SK-N-SH (cell line): ENCODE measurements at regions not wholly inside any gene's neighbourhood (a gene's known extent, or its start where the extent isn't known, plus 50 kb on each side); places are given as distances from the start of the nearest gene placed in this dataset.

ENCODE experiments used
- CTCF ChIA-PET: fragments of 300-600, 350-600 bp; formaldehyde crosslinking; extraction: SDS; loops from one replicate; lab custom pipeline; 2021; lab: Yijun Ruan, JAX
- POLR2A ChIA-PET: fragments of 350-600 bp; sonication (Branson Sonifier 250); formaldehyde crosslinking; extraction: SDS; loops from one replicate; lab custom pipeline; 2020; ENCODE audit warnings: antibody characterized with exemption, inconsistent platforms; lab: Yijun Ruan, JAX
- DNase-seq: peaks from one replicate; pipeline ENCODE4 v3.0.0; 2012
- H2AFZ ChIP-seq: fragments of 200-600 bp; sonication (generic); 2 replicates; pipeline ENCODE4 v1.8.1; 2016; ENCODE audit warnings: antibody characterized with exemption, mild to moderate bottlenecking, low read depth
- H3F3A ChIP-seq: fragments of 200-600 bp; sonication (generic); replicated peaks from 2 replicates; pipeline ENCODE3; 2016; ENCODE audit warnings: antibody characterized with exemption, mild to moderate bottlenecking; ENCODE audit not compliant: insufficient read depth
- H3K27ac ChIP-seq, 2 experiments: fragments of 200-500 bp in 1 of 2; fragments of 200-600 bp in 1 of 2; sonication (Bioruptor generic) in 1 of 2; sonication (generic), shearing (Covaris generic) in 1 of 2; 2 replicates each; pipeline versions ENCODE4 v1.5.1 to v1.6.1; 2014 to 2016; ENCODE audit warnings: low read depth in 2 of 2, inconsistent platforms in 1 of 2, low read length in 1 of 2, mild to moderate bottlenecking in 1 of 2, mixed read lengths in 1 of 2
- H3K27me3 ChIP-seq: fragments of 200-600 bp; sonication (generic), shearing (Covaris generic); 2 replicates; pipeline ENCODE4 v1.6.1; 2016; ENCODE audit warnings: mixed run types; ENCODE audit not compliant: insufficient read depth
- H3K36me3 ChIP-seq, 2 experiments: fragments of 200-500 bp in 1 of 2; fragments of 200-600 bp in 1 of 2; sonication (Bioruptor generic) in 1 of 2; sonication (generic) in 1 of 2; replicated peaks in 1 of 2; 2 replicates each; pipeline versions ENCODE3 to v1.5.1; 2014 to 2016; ENCODE audit warnings: low read length in 1 of 2, mild to moderate bottlenecking in 1 of 2; ENCODE audit not compliant: insufficient read depth in 2 of 2, control insufficient read depth in 1 of 2
- H3K4me1 ChIP-seq, 2 experiments: fragments of 200-500 bp in 1 of 2; fragments of 200-600 bp in 1 of 2; sonication (Bioruptor generic) in 1 of 2; sonication (generic), shearing (Covaris generic) in 1 of 2; 2 replicates each; pipeline versions ENCODE4 v1.5.1 to v1.6.1; 2014 to 2016; ENCODE audit warnings: low read depth in 1 of 2, low read length in 1 of 2, mixed run types in 1 of 2; ENCODE audit not compliant: insufficient read depth in 2 of 2, control insufficient read depth in 1 of 2
- H3K4me2 ChIP-seq: fragments of 200-600 bp; sonication (generic), shearing (Covaris generic); 2 replicates; pipeline ENCODE4 v1.6.1; 2017; ENCODE audit warnings: mixed run types
- H3K4me3 ChIP-seq, 2 experiments: fragments of 200-500 bp in 1 of 2; fragments of 200-600 bp in 1 of 2; sonication (Bioruptor generic) in 1 of 2; sonication (generic), shearing (Covaris generic) in 1 of 2; 2 replicates each; pipeline versions ENCODE4 v1.5.1 to v1.8.1; 2014 to 2016; ENCODE audit warnings: low read depth in 2 of 2, inconsistent platforms in 1 of 2, low read length in 1 of 2, mild to moderate bottlenecking in 1 of 2, mixed read lengths in 1 of 2, moderate library complexity in 1 of 2
- H3K79me2 ChIP-seq: fragments of 200-600 bp; sonication (generic); 2 replicates; pipeline ENCODE4 v1.8.1; 2017; ENCODE audit warnings: mild to moderate bottlenecking; ENCODE audit not compliant: insufficient read depth
- H3K9ac ChIP-seq: fragments of 200-600 bp; sonication (generic); 2 replicates; pipeline ENCODE4 v1.6.1; 2017; ENCODE audit warnings: mixed run types
- H3K9me2 ChIP-seq: fragments of 200-600 bp; sonication (generic); 2 replicates; pipeline ENCODE4 v1.6.1; 2017; ENCODE audit warnings: mixed run types
- H3K9me3 ChIP-seq: fragments of 200-600 bp; sonication (generic); 2 replicates; pipeline ENCODE4 v1.6.1; 2017; ENCODE audit warnings: mixed run types, mild to moderate bottlenecking, moderate library complexity
- H4K20me1 ChIP-seq: fragments of 200-600 bp; sonication (generic); 2 replicates; pipeline ENCODE4 v1.6.1; 2017; ENCODE audit warnings: mild to moderate bottlenecking, mixed run types; ENCODE audit not compliant: insufficient read depth
- CHD2 ChIP-seq: fragments of 150-350 bp; IDR thresholded peaks from 2 replicates; pipeline ENCODE4 v1.6.1; 2018; ENCODE audit warnings: low read length; ENCODE audit not compliant: partially characterized antibody
- CTCF ChIP-seq: fragments of 200-600 bp; sonication (generic); IDR thresholded peaks from 2 replicates; pipeline ENCODE4 v1.6.1; 2017; ENCODE audit warnings: antibody characterized with exemption, mild to moderate bottlenecking, moderate library complexity
- ELF1 ChIP-seq: IDR thresholded peaks from 2 replicates; pipeline ENCODE4 v1.4.0; 2012
- EP300 ChIP-seq, 2 experiments: IDR thresholded peaks; 2 replicates each; pipeline versions ENCODE4 v1.4.0 to v1.6.1; 2012; ENCODE audit warnings: borderline replicate concordance in 1 of 2, low read depth in 1 of 2, low read length in 1 of 2
- GABPA ChIP-seq: IDR thresholded peaks from 2 replicates; pipeline ENCODE4 v1.4.0; 2012; ENCODE audit warnings: low read depth, mild to moderate bottlenecking
- MXI1 ChIP-seq: IDR thresholded peaks from 2 replicates; pipeline ENCODE4 v1.6.1; 2012; ENCODE audit warnings: mild to moderate bottlenecking, low read depth, low read length, improper control_type of control experiment
- NRF1 ChIP-seq: IDR thresholded peaks from 2 replicates; pipeline ENCODE4 v1.6.1; 2012; ENCODE audit warnings: low read depth, mild to moderate bottlenecking, low read length
- RAD21 ChIP-seq: IDR thresholded peaks from 2 replicates; pipeline ENCODE4 v1.6.1; 2012; ENCODE audit warnings: mild to moderate bottlenecking, low read length
- RCOR1 ChIP-seq: fragments of 150-350 bp; IDR thresholded peaks from 2 replicates; pipeline ENCODE4 v1.6.1; 2017; ENCODE audit warnings: antibody characterized with exemption, low read length
- RFX5 ChIP-seq: IDR thresholded peaks from 2 replicates; pipeline ENCODE4 v1.6.1; 2012; ENCODE audit warnings: mild to moderate bottlenecking, improper control_type of control experiment, low read length
- RXRA ChIP-seq: IDR thresholded peaks from 2 replicates; pipeline ENCODE4 v1.4.0; 2012; ENCODE audit warnings: low read depth, mild to moderate bottlenecking, borderline replicate concordance
- SMC3 ChIP-seq: IDR thresholded peaks from 2 replicates; pipeline ENCODE4 v1.6.1; 2012; ENCODE audit warnings: low read depth, low read length, improper control_type of control experiment
- TAF1 ChIP-seq: IDR thresholded peaks from 2 replicates; pipeline ENCODE4 v1.6.1; 2012; ENCODE audit warnings: low read depth, mild to moderate bottlenecking, low read length, moderate library complexity, borderline replicate concordance
- TCF12 ChIP-seq: IDR thresholded peaks from 2 replicates; pipeline ENCODE4 v1.4.0; 2012
- TEAD4 ChIP-seq: IDR thresholded peaks from 2 replicates; pipeline ENCODE4 v1.4.0; 2012; ENCODE audit warnings: mild to moderate bottlenecking, borderline replicate concordance; ENCODE audit not compliant: insufficient read depth
- USF1 ChIP-seq: IDR thresholded peaks from 2 replicates; pipeline ENCODE4 v1.4.0; 2012; ENCODE audit warnings: low read depth, borderline replicate concordance
- USF2 ChIP-seq: fragments of 150-350 bp; IDR thresholded peaks from 2 replicates; pipeline ENCODE4 v1.6.1; 2017; ENCODE audit warnings: antibody characterized with exemption, low read length, low read depth, borderline replicate concordance
- YY1 ChIP-seq: IDR thresholded peaks from 2 replicates; pipeline ENCODE4 v1.4.0; 2012; ENCODE audit warnings: low read depth, mild to moderate bottlenecking
- WGBS: methylation state at CpG from one replicate; pipeline ENCODE4 v1.1.6; 2017; ENCODE audit warnings: low lambda C conversion rate; 5-methylcytosine and 5-hydroxymethylcytosine counted together
- TF ChIP-seq, protein P1 (sequence below): IDR thresholded peaks from 2 replicates; pipeline ENCODE4; 2012
- TF ChIP-seq, protein P2 (sequence below): IDR thresholded peaks from 2 replicates; pipeline ENCODE4 v1.6.1; 2012; ENCODE audit warnings: mild to moderate bottlenecking, low read depth, low read length, moderate library complexity

- no peaks in the 10 kb centered on the region for H3K9me2 ChIP-seq
- no peaks in the 10 kb centered on the region for H3K36me3 ChIP-seq
- H2AFZ ChIP-seq: no peak overlapping the region
- no peaks in the 10 kb centered on the region for H3F3A ChIP-seq
- H3K4me2 ChIP-seq: no peak overlapping the region
- no peaks in the 10 kb centered on the region for H4K20me1 ChIP-seq
- no peaks in the 10 kb centered on the region for H3K79me2 ChIP-seq
- no peaks in the 10 kb centered on the region for H3K27me3 ChIP-seq
- H3K4me1 ChIP-seq: no peaks in the 10 kb centered on the region
- POLR2A ChIA-PET: no interaction called here
- TF ChIP-seq RCOR1 (no peak), TCF12 (no peak), USF2 (no peak), TAF1 (no peak), NRF1 (no peak), GABPA (no peak), USF1 (no peak), EP300 (IDR thresholded peaks at IDR 0.05; ENCODE audit: borderline replicate concordance in 1 of 2, low read depth in 1 of 2, low read length in 1 of 2) (no peak), TEAD4 (no peak), SMC3 (no peak)
- TF ChIP-seq, protein P1, sequence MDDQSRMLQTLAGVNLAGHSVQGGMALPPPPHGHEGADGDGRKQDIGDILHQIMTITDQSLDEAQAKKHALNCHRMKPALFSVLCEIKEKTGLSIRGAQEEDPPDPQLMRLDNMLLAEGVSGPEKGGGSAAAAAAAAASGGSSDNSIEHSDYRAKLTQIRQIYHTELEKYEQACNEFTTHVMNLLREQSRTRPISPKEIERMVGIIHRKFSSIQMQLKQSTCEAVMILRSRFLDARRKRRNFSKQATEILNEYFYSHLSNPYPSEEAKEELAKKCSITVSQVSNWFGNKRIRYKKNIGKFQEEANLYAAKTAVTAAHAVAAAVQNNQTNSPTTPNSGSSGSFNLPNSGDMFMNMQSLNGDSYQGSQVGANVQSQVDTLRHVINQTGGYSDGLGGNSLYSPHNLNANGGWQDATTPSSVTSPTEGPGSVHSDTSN: no peak
- 0% methylated on average over 1 of the region's 1 CpG for WGBS
- H3K4me3 ChIP-seq: no peak overlapping the region
- no peak overlapping the region for H3K9ac ChIP-seq
- no peak overlapping the region for H3K27ac ChIP-seq
- H3K9me3 ChIP-seq: no peaks in the 10 kb centered on the region
- no peak for DNase-seq
- CTCF ChIA-PET: no interaction called here
These were observed 204.7 kb upstream of the GABRA2 start for GRCh38 chr4:46594661-46595060.

DNA sequence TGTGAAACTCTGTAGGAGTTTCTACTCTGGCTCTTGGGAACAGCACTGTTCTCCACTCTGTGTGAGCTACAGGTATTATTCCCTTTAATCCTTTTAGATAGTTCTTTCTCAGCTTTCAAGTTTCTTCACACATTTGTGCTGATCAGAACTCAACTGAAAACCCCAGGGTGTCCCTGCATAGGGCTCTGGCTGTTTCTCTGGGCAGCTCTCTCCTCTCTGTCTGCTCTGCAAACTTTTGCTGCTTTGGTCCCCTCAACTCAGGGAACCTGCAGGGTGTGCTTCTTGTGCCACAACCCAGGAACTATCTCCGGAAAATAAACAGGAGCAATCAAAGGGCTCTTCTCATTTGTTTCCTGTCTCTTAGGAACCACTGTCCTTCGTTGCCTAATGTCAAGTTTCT lies 196.6 kb upstream of the GABRA2 start:
- Histone ChIP-seq H4K20me1 (no peaks in the 10 kb centered on the region), H3K4me2 (no peak overlapping the region), H3K9ac (no peak overlapping the region), H3K9me2 (no peaks in the 10 kb centered on the region), H3K9me3 (no peaks in the 10 kb centered on the region), H3K4me1 (no peaks in the 10 kb centered on the region), H3K36me3 (no peaks in the 10 kb centered on the region), H3F3A (no peaks in the 10 kb centered on the region), H3K4me3 (no peak overlapping the region), H3K79me2 (no peaks in the 10 kb centered on the region), H2AFZ (no peak overlapping the region), H3K27ac (no peak overlapping the region), H3K27me3 (no peaks in the 10 kb centered on the region)
- DNase-seq: no peak
- WGBS: 8% methylated on average over 2 of the region's 2 CpGs
- ChIA-PET CTCF (no interaction called here), POLR2A (no interaction called here)
- no peak for TF ChIP-seq ELF1
- TF ChIP-seq RFX5: no peak
- TF ChIP-seq YY1: no peak
- TF ChIP-seq CHD2: no peak
- TF ChIP-seq RAD21: no peak
- TF ChIP-seq SMC3: no peak
- TF ChIP-seq MXI1: no peak
- TF ChIP-seq USF1: no peak
- TF ChIP-seq CTCF: no peak
- no peak for TF ChIP-seq RXRA
- TF ChIP-seq, protein P2, sequence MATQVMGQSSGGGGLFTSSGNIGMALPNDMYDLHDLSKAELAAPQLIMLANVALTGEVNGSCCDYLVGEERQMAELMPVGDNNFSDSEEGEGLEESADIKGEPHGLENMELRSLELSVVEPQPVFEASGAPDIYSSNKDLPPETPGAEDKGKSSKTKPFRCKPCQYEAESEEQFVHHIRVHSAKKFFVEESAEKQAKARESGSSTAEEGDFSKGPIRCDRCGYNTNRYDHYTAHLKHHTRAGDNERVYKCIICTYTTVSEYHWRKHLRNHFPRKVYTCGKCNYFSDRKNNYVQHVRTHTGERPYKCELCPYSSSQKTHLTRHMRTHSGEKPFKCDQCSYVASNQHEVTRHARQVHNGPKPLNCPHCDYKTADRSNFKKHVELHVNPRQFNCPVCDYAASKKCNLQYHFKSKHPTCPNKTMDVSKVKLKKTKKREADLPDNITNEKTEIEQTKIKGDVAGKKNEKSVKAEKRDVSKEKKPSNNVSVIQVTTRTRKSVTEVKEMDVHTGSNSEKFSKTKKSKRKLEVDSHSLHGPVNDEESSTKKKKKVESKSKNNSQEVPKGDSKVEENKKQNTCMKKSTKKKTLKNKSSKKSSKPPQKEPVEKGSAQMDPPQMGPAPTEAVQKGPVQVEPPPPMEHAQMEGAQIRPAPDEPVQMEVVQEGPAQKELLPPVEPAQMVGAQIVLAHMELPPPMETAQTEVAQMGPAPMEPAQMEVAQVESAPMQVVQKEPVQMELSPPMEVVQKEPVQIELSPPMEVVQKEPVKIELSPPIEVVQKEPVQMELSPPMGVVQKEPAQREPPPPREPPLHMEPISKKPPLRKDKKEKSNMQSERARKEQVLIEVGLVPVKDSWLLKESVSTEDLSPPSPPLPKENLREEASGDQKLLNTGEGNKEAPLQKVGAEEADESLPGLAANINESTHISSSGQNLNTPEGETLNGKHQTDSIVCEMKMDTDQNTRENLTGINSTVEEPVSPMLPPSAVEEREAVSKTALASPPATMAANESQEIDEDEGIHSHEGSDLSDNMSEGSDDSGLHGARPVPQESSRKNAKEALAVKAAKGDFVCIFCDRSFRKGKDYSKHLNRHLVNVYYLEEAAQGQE: no peak
